Psoas muscle (tissue), 7 donors: ENCODE measurements at regions not wholly inside any gene's neighbourhood (a gene's known extent, or its start where the extent isn't known, plus 50 kb on each side); places are given as distances from the start of the nearest gene placed in this dataset.

Experiments used
- ATAC-seq, 4 donors: fragments of 200-7000 bp; cut with Tn5 transposase; one replicate each; pipeline ENCODE4 v1.9.1; 2020; ENCODE audit warnings: moderate library complexity in 3 of 4, mild to moderate bottlenecking in 2 of 4
- DNase-seq, 2 donors: peaks; one replicate each; pipeline ENCODE4 v3.0.0-alpha.2; 2020
- H3K27ac ChIP-seq: fragments of 200-600 bp; one replicate; pipeline ENCODE4 v1.8.0; 2022
- H3K27me3 ChIP-seq, 3 donors: fragments of 200-600 bp in 1 of 3; one replicate each; pipeline versions ENCODE4 v1.6.1 to v1.8.0; 2013 to 2022; ENCODE audit warnings: low read length in 2 of 3, mild to moderate bottlenecking in 2 of 3, moderate library complexity in 1 of 3; ENCODE audit not compliant: insufficient read depth in 3 of 3
- H3K36me3 ChIP-seq, 2 donors: fragments of 200-600 bp in 1 of 2; one replicate each; pipeline versions ENCODE4 v1.6.1 to v1.8.0; 2013 to 2022; ENCODE audit warnings: low read depth in 1 of 2, mild to moderate bottlenecking in 1 of 2, moderate library complexity in 1 of 2; ENCODE audit not compliant: insufficient read depth in 1 of 2
- H3K4me1 ChIP-seq: fragments of 200-600 bp; one replicate; pipeline ENCODE4 v1.8.0; 2022
- H3K4me3 ChIP-seq: fragments of 200-600 bp; one replicate; pipeline ENCODE4 v1.8.0; 2022; ENCODE audit warnings: mild to moderate bottlenecking
- H3K9me3 ChIP-seq: fragments of 200-600 bp; one replicate; pipeline ENCODE4 v1.8.0; 2022
- CTCF ChIP-seq: fragments of 200-600 bp; IDR thresholded peaks from one replicate; pipeline ENCODE4 v1.8.0; 2022; ENCODE audit warnings: antibody characterized with exemption
- WGBS, 3 donors: extraction: QIAGEN DNeasy Blood & Tissue Kit; methylation state at CpG; one replicate each; pipeline versions ENCODE4 v1.1.6 to v1.1.7; 2013; 5-methylcytosine and 5-hydroxymethylcytosine counted together
- intact Hi-C, 2 donors: fragments of 100-400 bp; cut with DNase I; formaldehyde crosslinking; loops; one replicate each; pipeline versions ENCODE4 v1.11.0 to v1.14.2; 2022
- donor health status: healthy with polysubstance abuse.
- donor health status: DM: no; HTN: no; CAD: no; lungs with moderate emphysema.
- donor health status: Bipolar disorder and iron deficiency.
- donor health status: healthy.
- donor health status: DM: yes; HTN: yes; CAD: no.
- donor health status: DM: no; HTN: no; CAD: no.
- donor health status: DM: yes; HTN: yes; CAD: no.

- ATAC-seq (no peak), DNase-seq (no peak)
- Histone ChIP-seq H3K4me3 (no peak overlapping the region), H3K4me1 (no peaks in the 10 kb centered on the region), H3K27ac (no peak overlapping the region), H3K27me3 (no peaks in the 10 kb centered on the region), H3K9me3 (no peaks in the 10 kb centered on the region), H3K36me3 (no peaks in the 10 kb centered on the region)
- 45 to 54% (median 47%) methylated on average over 4 of the region's 4 CpGs for WGBS, 3 donors
- intact Hi-C loops: no loop called here
- TF ChIP-seq CTCF: no peak
Observed at GRCh38 chr9:7970681-7971330, 171.2 kb upstream of the DMAC1 start.

GRCh38 chr9:7968687-7969086 lies 169.1 kb upstream of the DMAC1 start:
- no peaks in the 10 kb centered on the region for H3K27me3 ChIP-seq
- H3K36me3 ChIP-seq: no peaks in the 10 kb centered on the region
- no peak overlapping the region for H3K4me3 ChIP-seq
- no peaks in the 10 kb centered on the region for H3K4me1 ChIP-seq
- WGBS, 3 donors: 83 to 91% (median 86%) methylated on average over 3 of the region's 3 CpGs
- ATAC-seq (no peak), DNase-seq (no peak)
- TF ChIP-seq CTCF: no peak
- H3K27ac ChIP-seq: no peak overlapping the region
- intact Hi-C loops: no loop called here
- no peaks in the 10 kb centered on the region for H3K9me3 ChIP-seq

- no peaks in the 10 kb centered on the region for H3K36me3 ChIP-seq
- intact Hi-C loops: no loop called here
- WGBS, 3 donors: 87 to 93% (median 90%) methylated on average over 2 of the region's 2 CpGs
Observed at GRCh38 chr9:7967851-7968250, 168.3 kb upstream of the DMAC1 start.

GRCh38 chr9:7967093-7967827 lies 167.7 kb upstream of the DMAC1 start:
- ATAC-seq: no peak
- 74 to 82% (median 77%) methylated on average over 7 of the region's 7 CpGs for WGBS, 3 donors
- H3K4me3 ChIP-seq: no peak overlapping the region
- DNase-seq: no peak
- H3K4me1 ChIP-seq: no peaks in the 10 kb centered on the region
- no peaks in the 10 kb centered on the region for H3K36me3 ChIP-seq
- no peak overlapping the region for H3K27ac ChIP-seq
- no peaks in the 10 kb centered on the region for H3K27me3 ChIP-seq
- intact Hi-C loops: no loop called here
- TF ChIP-seq CTCF: no peak
- no peaks in the 10 kb centered on the region for H3K9me3 ChIP-seq

More at GRCh38 chr9:7967851-7968250, 168.3 kb upstream of the DMAC1 start:
- no peak overlapping the region for H3K4me3 ChIP-seq
- no peaks in the 10 kb centered on the region for H3K9me3 ChIP-seq
- no peaks in the 10 kb centered on the region for H3K4me1 ChIP-seq
- H3K27ac ChIP-seq: no peak overlapping the region
- no peak for DNase-seq
- no peaks in the 10 kb centered on the region for H3K27me3 ChIP-seq
- TF ChIP-seq CTCF: no peak
- no peak for ATAC-seq
